Trophoblast cell (in vitro differentiated cells and primary cell): ENCODE measurements at regions not wholly inside any gene's neighbourhood (a gene's known extent, or its start where the extent isn't known, plus 50 kb on each side); places are given as distances from the start of the nearest gene placed in this dataset.

Experiments
- DNase-seq, 2 donors: peaks; one replicate each; pipeline ENCODE4 v3.0.0-alpha.2; 2016
- H2AFZ ChIP-seq: 2 replicates; pipeline ENCODE4 v1.6.1; 2013; ENCODE audit warnings: low read length, moderate library complexity, mild to moderate bottlenecking; ENCODE audit not compliant: insufficient read depth, poor library complexity
- H2AK5ac ChIP-seq: 2 replicates; pipeline ENCODE4 v1.6.1; 2013; ENCODE audit warnings: mild to moderate bottlenecking, low read length
- H2BK120ac ChIP-seq: 2 replicates; pipeline ENCODE4 v1.6.1; 2013; ENCODE audit warnings: low read length, mild to moderate bottlenecking, moderate library complexity; ENCODE audit not compliant: insufficient read depth, poor library complexity
- H2BK12ac ChIP-seq: 2 replicates; pipeline ENCODE4 v1.6.1; 2013; ENCODE audit warnings: mild to moderate bottlenecking, low read length, moderate library complexity
- H2BK5ac ChIP-seq: 2 replicates; pipeline ENCODE4 v1.6.1; 2013; ENCODE audit warnings: low read length, low read depth, moderate library complexity, mild to moderate bottlenecking; ENCODE audit not compliant: poor library complexity
- H3K14ac ChIP-seq: 2 replicates; pipeline ENCODE4 v1.6.1; 2013; ENCODE audit warnings: mild to moderate bottlenecking, low read length
- H3K18ac ChIP-seq: 2 replicates; pipeline ENCODE4 v1.6.1; 2013; ENCODE audit warnings: mild to moderate bottlenecking, low read length
- H3K23ac ChIP-seq: 2 replicates; pipeline ENCODE4 v1.6.1; 2013; ENCODE audit warnings: low read length
- H3K27ac ChIP-seq: 2 replicates; pipeline ENCODE4 v1.5.1; 2013; ENCODE audit warnings: low read depth, mild to moderate bottlenecking, inconsistent platforms, low read length, moderate library complexity
- H3K27me3 ChIP-seq: 2 replicates; pipeline ENCODE4 v1.6.1; 2013; ENCODE audit warnings: inconsistent platforms, mild to moderate bottlenecking, low read length, moderate library complexity; ENCODE audit not compliant: insufficient read depth
- H3K36me3 ChIP-seq, 2 experiments: 1 replicate in 1 of 2; 2 replicates in 1 of 2; pipeline ENCODE4 v1.6.1; 2013; ENCODE audit warnings: low read length in 2 of 2, mild to moderate bottlenecking in 2 of 2, moderate library complexity in 1 of 2; ENCODE audit not compliant: insufficient read depth in 2 of 2, control insufficient read depth in 1 of 2
- H3K4ac ChIP-seq: 2 replicates; pipeline ENCODE4 v1.6.1; 2013; ENCODE audit warnings: low read depth, mild to moderate bottlenecking, low read length, moderate library complexity
- H3K4me1 ChIP-seq, 2 experiments: 1 replicate in 1 of 2; 2 replicates in 1 of 2; pipeline ENCODE4 v1.6.1; 2013; ENCODE audit warnings: low read length in 2 of 2, mild to moderate bottlenecking in 2 of 2, moderate library complexity in 1 of 2; ENCODE audit not compliant: insufficient read depth in 2 of 2, control insufficient read depth in 1 of 2
- H3K4me2 ChIP-seq: 2 replicates; pipeline ENCODE4 v1.6.1; 2013; ENCODE audit warnings: inconsistent platforms, mild to moderate bottlenecking, low read length, moderate library complexity
- H3K4me3 ChIP-seq: 2 replicates; pipeline ENCODE4 v1.5.1; 2013; ENCODE audit warnings: mild to moderate bottlenecking, low read depth, low read length, inconsistent platforms
- H3K79me1 ChIP-seq: one replicate; pipeline ENCODE4 v1.6.1; 2013; ENCODE audit warnings: low read length
- H3K79me2 ChIP-seq: 2 replicates; pipeline ENCODE4 v1.6.1; 2013; ENCODE audit warnings: low read length, mild to moderate bottlenecking; ENCODE audit not compliant: control insufficient read depth, insufficient read depth, poor library complexity
- H3K9ac ChIP-seq: 2 replicates; pipeline ENCODE4 v1.6.1; 2013; ENCODE audit warnings: mild to moderate bottlenecking, low read length
- H3K9me3 ChIP-seq: 2 replicates; pipeline ENCODE4 v1.6.1; 2013; ENCODE audit warnings: low read depth, mild to moderate bottlenecking, control low read depth, inconsistent platforms, low read length; ENCODE audit not compliant: insufficient read depth
- H4K12ac ChIP-seq: 2 replicates; pipeline ENCODE4 v1.6.1; 2013; ENCODE audit warnings: low read depth, mild to moderate bottlenecking, low read length, moderate library complexity
- H4K8ac ChIP-seq: 2 replicates; pipeline ENCODE4 v1.6.1; 2013; ENCODE audit warnings: low read depth, mild to moderate bottlenecking, low read length, moderate library complexity
- H4K91ac ChIP-seq: one replicate; pipeline ENCODE4 v1.6.1; 2013; ENCODE audit warnings: low read depth, mild to moderate bottlenecking, low read length, moderate library complexity
- WGBS: extraction: QIAGEN DNeasy Blood & Tissue Kit; methylation state at CpG from one replicate; pipeline ENCODE4 v1.1.7; 2013; ENCODE audit warnings: missing lambda C conversion rate; ENCODE audit not compliant: insufficient read length, insufficient coverage; ENCODE audit errors: extremely low coverage; 5-methylcytosine and 5-hydroxymethylcytosine counted together

DNA sequence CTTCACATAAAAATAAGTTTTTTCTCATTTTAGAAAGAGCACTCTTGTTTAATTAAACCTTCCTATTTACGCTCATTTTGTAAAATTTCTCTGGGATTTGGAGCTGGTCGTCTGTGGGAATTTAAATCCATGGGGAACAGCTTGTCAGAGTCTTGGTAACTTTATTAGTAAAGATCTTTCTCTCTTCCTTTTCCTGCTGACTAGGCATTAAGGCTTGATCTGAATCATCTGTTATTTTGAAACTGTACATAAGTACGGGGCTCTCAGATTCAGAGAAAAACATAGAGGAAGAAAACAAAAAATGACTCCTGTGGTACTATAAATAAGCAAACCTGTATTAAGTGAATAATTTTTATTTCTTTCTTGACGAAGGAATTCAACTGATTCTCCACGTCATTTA is 150.2 kb downstream of the ST6GAL2 start:
- no CpG with 5 or more reads among the region's 5 CpGs for WGBS

GRCh38 chr2:106736221-106736620 is 149.7 kb downstream of the ST6GAL2 start:
- Histone ChIP-seq H4K8ac (no peak overlapping the region), H3K9me3 (no peaks in the 10 kb centered on the region), H3K4me3 (no peak overlapping the region), H4K91ac (no peak overlapping the region), H3K14ac (no peak overlapping the region), H4K12ac (no peak overlapping the region), H3K36me3 (no peaks in the 10 kb centered on the region), H3K4ac (no peak overlapping the region), H2AFZ (no peak overlapping the region), H3K23ac (no peak overlapping the region), H3K27ac (no peak overlapping the region), H3K4me1 (no peaks in the 10 kb centered on the region), H3K27me3 (no peaks in the 10 kb centered on the region), H3K9ac (no peak overlapping the region), H3K79me1 (no peaks in the 10 kb centered on the region), H2AK5ac (no peak overlapping the region), H2BK5ac (no peak overlapping the region), H3K4me2 (no peak overlapping the region), H2BK12ac (no peak overlapping the region), H3K18ac (no peak overlapping the region), H3K79me2 (no peaks in the 10 kb centered on the region), H2BK120ac (no peak overlapping the region)
- no CpG with 5 or more reads among the region's 2 CpGs for WGBS
- DNase-seq = no peak

More for the DNA sequence above, 150.2 kb downstream of the ST6GAL2 start:
- Histone ChIP-seq H4K91ac (no peak overlapping the region), H2BK120ac (no peak overlapping the region), H3K27ac (no peak overlapping the region), H3K79me2 (no peaks in the 10 kb centered on the region), H2AFZ (no peak overlapping the region), H2BK12ac (no peak overlapping the region), H4K12ac (no peak overlapping the region), H3K4me1 (no peaks in the 10 kb centered on the region), H4K8ac (no peak overlapping the region), H3K36me3 (no peaks in the 10 kb centered on the region), H3K4ac (no peak overlapping the region), H3K79me1 (no peaks in the 10 kb centered on the region), H3K14ac (no peak overlapping the region), H3K27me3 (no peaks in the 10 kb centered on the region), H3K23ac (no peak overlapping the region), H3K4me2 (no peak overlapping the region), H3K4me3 (no peak overlapping the region), H3K9ac (no peak overlapping the region), H2BK5ac (no peak overlapping the region), H3K9me3 (no peaks in the 10 kb centered on the region), H2AK5ac (no peak overlapping the region), H3K18ac (no peak overlapping the region)
- no peak for DNase-seq

GRCh38 chr2:106745468-106745867 is 140.5 kb downstream of the ST6GAL2 start:
- Histone ChIP-seq H3K27me3 (no peaks in the 10 kb centered on the region), H3K27ac (no peak overlapping the region), H3K36me3 (no peaks in the 10 kb centered on the region), H2AFZ (no peak overlapping the region), H2BK12ac (no peak overlapping the region), H2BK5ac (no peak overlapping the region), H3K14ac (no peak overlapping the region), H3K4me2 (no peak overlapping the region), H4K8ac (no peak overlapping the region), H2AK5ac (no peak overlapping the region), H3K23ac (no peak overlapping the region), H4K12ac (no peak overlapping the region), H4K91ac (no peak overlapping the region), H3K79me1 (no peaks in the 10 kb centered on the region), H3K9me3 (no peaks in the 10 kb centered on the region), H3K4me1 (no peaks in the 10 kb centered on the region), H3K9ac (no peak overlapping the region), H3K18ac (no peak overlapping the region), H3K4ac (no peak overlapping the region), H3K4me3 (no peak overlapping the region), H3K79me2 (no peaks in the 10 kb centered on the region), H2BK120ac (no peak overlapping the region)
- no peak for DNase-seq
- WGBS = no CpG with 5 or more reads among the region's 5 CpGs

GRCh38 chr2:106749823-106750222 is 136.1 kb downstream of the ST6GAL2 start:
- no CpG with 5 or more reads among the region's 2 CpGs for WGBS

More at GRCh38 chr2:106749823-106750222, 136.1 kb downstream of the ST6GAL2 start:
- Histone ChIP-seq H3K79me1 (no peaks in the 10 kb centered on the region), H3K4me3 (no peak overlapping the region), H4K8ac (no peak overlapping the region), H2BK120ac (no peak overlapping the region), H4K91ac (no peak overlapping the region), H2AK5ac (no peak overlapping the region), H2BK5ac (no peak overlapping the region), H3K27me3 (no peaks in the 10 kb centered on the region), H4K12ac (no peak overlapping the region), H3K4me2 (no peak overlapping the region), H3K9ac (no peak overlapping the region), H3K27ac (no peak overlapping the region), H3K4ac (no peak overlapping the region), H2BK12ac (no peak overlapping the region), H3K18ac (no peak overlapping the region), H3K14ac (no peak overlapping the region), H3K4me1 (no peaks in the 10 kb centered on the region), H2AFZ (no peak overlapping the region), H3K9me3 (no peaks in the 10 kb centered on the region), H3K23ac (no peak overlapping the region), H3K79me2 (no peaks in the 10 kb centered on the region), H3K36me3 (no peaks in the 10 kb centered on the region)
- no peak for DNase-seq
